Parathyroid adenoma (tissue), 2 donors: ENCODE measurements at regions not wholly inside any gene's neighbourhood (a gene's known extent, or its start where the extent isn't known, plus 50 kb on each side); places are given as distances from the start of the nearest gene placed in this dataset.

ENCODE experiments used
- H2AFZ ChIP-seq: fragments of 300-600 bp; sonication (generic); one replicate; pipeline ENCODE4 v1.7.0; 2017; ENCODE audit warnings: antibody characterized with exemption, mild to moderate bottlenecking
- H3K27ac ChIP-seq: fragments of 300-600 bp; sonication (generic); one replicate; pipeline ENCODE4 v1.7.0; 2017
- H3K27me3 ChIP-seq: fragments of 300-600 bp; sonication (generic); one replicate; pipeline ENCODE4 v1.7.0; 2017; ENCODE audit warnings: low read length; ENCODE audit not compliant: control insufficient read depth, insufficient read depth
- H3K36me3 ChIP-seq: fragments of 300-600 bp; sonication (generic); one replicate; pipeline ENCODE4 v1.7.0; 2017; ENCODE audit warnings: low read length; ENCODE audit not compliant: control insufficient read depth, insufficient read depth
- H3K4me1 ChIP-seq: fragments of 300-600 bp; sonication (generic); one replicate; pipeline ENCODE4 v1.7.0; 2017; ENCODE audit warnings: control low read depth
- H3K4me2 ChIP-seq: fragments of 300-600 bp; sonication (generic); one replicate; pipeline ENCODE4 v1.7.0; 2017; ENCODE audit warnings: low read length
- H3K4me3 ChIP-seq: fragments of 300-600 bp; sonication (generic); one replicate; pipeline ENCODE4 v1.7.0; 2017; ENCODE audit warnings: low read depth, low read length
- H3K79me2 ChIP-seq: fragments of 300-600 bp; sonication (generic); one replicate; pipeline ENCODE4 v1.7.0; 2017; ENCODE audit warnings: control low read depth
- H3K9ac ChIP-seq: fragments of 300-600 bp; sonication (generic); one replicate; pipeline ENCODE4 v1.7.0; 2017; ENCODE audit warnings: mild to moderate bottlenecking
- H3K9me3 ChIP-seq: fragments of 300-600 bp; sonication (generic); one replicate; pipeline ENCODE4 v1.7.0; 2017; ENCODE audit warnings: low read length; ENCODE audit not compliant: control insufficient read depth
- CTCF ChIP-seq: fragments of 300-600 bp; sonication (generic); IDR thresholded peaks from one replicate; pipeline ENCODE4 v1.7.0; 2017; ENCODE audit warnings: antibody characterized with exemption, mild to moderate bottlenecking
- donor health status: primary hyperparathyroidism.

GRCh38 chr12:46471404-46471803 is 98.8 kb upstream of the SLC38A2 start:
- Histone ChIP-seq H3K4me2 (no peak overlapping the region), H3K27me3 (no peaks in the 10 kb centered on the region), H3K36me3 (no peaks in the 10 kb centered on the region), H3K79me2 (peaks cover 5% of the 10 kb centered on the region), H3K4me1 (peaks cover 12% of the 10 kb centered on the region), H3K27ac (no peak overlapping the region), H3K4me3 (no peak overlapping the region), H3K9ac (no peak overlapping the region), H2AFZ (no peak overlapping the region), H3K9me3 (no peaks in the 10 kb centered on the region)
- TF ChIP-seq CTCF, result no peak

GRCh38 chr12:46470975-46471374 is 98.4 kb upstream of the SLC38A2 start:
- Histone ChIP-seq H3K36me3 (no peaks in the 10 kb centered on the region), H3K27ac (no peak overlapping the region), H3K4me2 (no peak overlapping the region), H3K9ac (no peak overlapping the region), H3K27me3 (no peaks in the 10 kb centered on the region), H2AFZ (no peak overlapping the region), H3K4me1 (peaks cover 14% of the 10 kb centered on the region), H3K9me3 (no peaks in the 10 kb centered on the region), H3K79me2 (peaks cover 1% of the 10 kb centered on the region), H3K4me3 (no peak overlapping the region)
- no peak for TF ChIP-seq CTCF

- Histone ChIP-seq H3K9me3 (no peaks in the 10 kb centered on the region), H3K4me1 (peaks cover 18% of the 10 kb centered on the region), H3K4me3 (no peak overlapping the region), H3K79me2 (no peaks in the 10 kb centered on the region), H3K9ac (no peak overlapping the region), H3K36me3 (no peaks in the 10 kb centered on the region), H3K27me3 (no peaks in the 10 kb centered on the region), H3K27ac (no peak overlapping the region), H3K4me2 (no peak overlapping the region), H2AFZ (no peak overlapping the region)
- no peak for TF ChIP-seq CTCF
Measured at GRCh38 chr12:46470036-46470627, 97.6 kb upstream of the SLC38A2 start.

- Histone ChIP-seq H3K4me3 (no peak overlapping the region), H3K79me2 (no peaks in the 10 kb centered on the region), H3K27ac (no peak overlapping the region), H3K9me3 (no peaks in the 10 kb centered on the region), H3K4me2 (no peak overlapping the region), H3K4me1 (peaks cover 18% of the 10 kb centered on the region), H3K9ac (no peak overlapping the region), H2AFZ (no peak overlapping the region), H3K36me3 (no peaks in the 10 kb centered on the region), H3K27me3 (no peaks in the 10 kb centered on the region)
- TF ChIP-seq CTCF, result no peak
Measured at GRCh38 chr12:46468813-46469212, 96.2 kb upstream of the SLC38A2 start.

- no peak overlapping the region for H3K4me2 ChIP-seq
- peaks cover 21% of the 10 kb centered on the region for H3K4me1 ChIP-seq
- no peaks in the 10 kb centered on the region for H3K36me3 ChIP-seq
- H2AFZ ChIP-seq, result no peak overlapping the region
- no peaks in the 10 kb centered on the region for H3K79me2 ChIP-seq
- no peaks in the 10 kb centered on the region for H3K9me3 ChIP-seq
- H3K27me3 ChIP-seq, result no peaks in the 10 kb centered on the region
- no peak for TF ChIP-seq CTCF
- no peak overlapping the region for H3K27ac ChIP-seq
- no peak overlapping the region for H3K9ac ChIP-seq
- no peak overlapping the region for H3K4me3 ChIP-seq
Measured at GRCh38 chr12:46468160-46468559, 95.6 kb upstream of the SLC38A2 start.
